Epithelial cell of esophagus (primary cell): ENCODE measurements at regions not wholly inside any gene's neighbourhood (a gene's known extent, or its start where the extent isn't known, plus 50 kb on each side); places are given as distances from the start of the nearest gene placed in this dataset.

Experiments used
- DNase-seq: peaks from one replicate; pipeline ENCODE4 v3.0.0; 2010; ENCODE audit warnings: low read depth
- H3K4me3 ChIP-seq: 2 replicates; pipeline ENCODE4 v1.5.1; 2011; ENCODE audit warnings: mild to moderate bottlenecking, low read length, control low read depth
- TF ChIP-seq, protein P1 (sequence below): IDR thresholded peaks from 2 replicates; pipeline ENCODE4 v1.5.1; 2011; ENCODE audit warnings: low read depth, mild to moderate bottlenecking, low read length, control low read depth, inconsistent platforms; ENCODE audit not compliant: insufficient read depth; ENCODE audit errors: missing control alignments

DNA sequence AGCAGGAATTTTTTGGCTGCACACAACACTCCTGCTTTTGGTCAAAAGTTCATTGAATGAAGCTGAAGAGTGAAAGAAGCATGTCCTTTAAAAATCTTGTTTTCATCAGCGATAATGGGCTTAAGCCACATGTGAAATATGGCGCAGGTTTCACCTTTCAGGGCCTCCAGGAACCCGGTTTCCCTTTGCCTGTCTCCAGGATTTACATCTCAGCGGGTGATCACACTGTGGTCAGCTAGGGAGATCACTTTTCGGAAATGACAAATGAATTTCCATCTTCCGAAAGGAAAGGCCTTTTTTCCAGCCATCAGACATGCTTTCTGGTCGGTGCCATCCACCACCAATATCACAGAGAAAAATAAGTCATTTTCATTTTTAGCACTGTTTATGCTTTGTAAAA lies 727.1 kb upstream of the TBX3 start:
- H3K4me3 ChIP-seq, result no peak overlapping the region
- DNase-seq, result no peak
- TF ChIP-seq, protein P1, sequence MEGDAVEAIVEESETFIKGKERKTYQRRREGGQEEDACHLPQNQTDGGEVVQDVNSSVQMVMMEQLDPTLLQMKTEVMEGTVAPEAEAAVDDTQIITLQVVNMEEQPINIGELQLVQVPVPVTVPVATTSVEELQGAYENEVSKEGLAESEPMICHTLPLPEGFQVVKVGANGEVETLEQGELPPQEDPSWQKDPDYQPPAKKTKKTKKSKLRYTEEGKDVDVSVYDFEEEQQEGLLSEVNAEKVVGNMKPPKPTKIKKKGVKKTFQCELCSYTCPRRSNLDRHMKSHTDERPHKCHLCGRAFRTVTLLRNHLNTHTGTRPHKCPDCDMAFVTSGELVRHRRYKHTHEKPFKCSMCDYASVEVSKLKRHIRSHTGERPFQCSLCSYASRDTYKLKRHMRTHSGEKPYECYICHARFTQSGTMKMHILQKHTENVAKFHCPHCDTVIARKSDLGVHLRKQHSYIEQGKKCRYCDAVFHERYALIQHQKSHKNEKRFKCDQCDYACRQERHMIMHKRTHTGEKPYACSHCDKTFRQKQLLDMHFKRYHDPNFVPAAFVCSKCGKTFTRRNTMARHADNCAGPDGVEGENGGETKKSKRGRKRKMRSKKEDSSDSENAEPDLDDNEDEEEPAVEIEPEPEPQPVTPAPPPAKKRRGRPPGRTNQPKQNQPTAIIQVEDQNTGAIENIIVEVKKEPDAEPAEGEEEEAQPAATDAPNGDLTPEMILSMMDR, result no peak

GRCh38 chr12:115408642-115409041 lies 724.7 kb upstream of the TBX3 start:
- TF ChIP-seq, protein P1, result no peak
- H3K4me3 ChIP-seq, result no peak overlapping the region
- no peak for DNase-seq

DNA sequence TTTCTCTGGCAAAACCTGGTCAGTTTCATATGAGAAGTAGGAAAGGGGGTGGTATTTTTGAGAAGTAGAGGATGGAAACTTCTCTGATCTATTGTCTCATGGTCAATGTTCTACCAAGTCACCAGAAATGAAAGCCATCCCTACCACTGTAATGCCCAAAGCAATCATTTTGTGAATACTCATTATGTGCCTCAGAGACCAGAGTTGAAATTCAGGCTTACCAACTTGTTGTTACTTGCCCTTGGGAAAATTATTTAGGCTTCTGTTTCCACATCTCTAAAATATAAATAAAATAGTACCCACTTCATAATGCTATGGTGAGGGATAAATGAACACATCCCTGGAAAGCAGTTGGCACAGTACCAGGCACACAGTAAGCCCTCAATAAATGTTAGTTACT lies 723.7 kb upstream of the TBX3 start:
- DNase-seq, result peak; percentile 76
- H3K4me3 ChIP-seq, result no peak overlapping the region
- TF ChIP-seq, protein P1, result no peak

DNA sequence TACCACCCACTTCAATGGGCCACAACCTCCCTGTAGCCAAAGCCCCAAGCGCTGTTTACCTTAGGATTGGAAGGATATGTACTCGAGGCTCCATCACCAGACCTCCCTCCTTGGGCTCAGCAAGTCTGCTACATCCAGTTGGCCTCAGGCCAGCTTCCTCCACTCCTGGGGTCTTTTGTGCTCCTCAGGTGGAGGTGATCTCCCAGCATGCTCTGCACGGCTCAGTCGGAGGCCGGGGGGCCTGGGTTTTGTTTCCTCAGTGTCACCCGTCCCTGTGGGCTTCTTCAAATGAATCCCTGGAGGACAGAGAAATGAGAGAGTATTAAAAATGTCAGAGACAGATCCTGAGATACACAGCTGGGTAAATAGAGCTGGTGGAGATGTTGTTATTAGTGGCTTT lies 723.1 kb upstream of the TBX3 start:
- no peak for DNase-seq
- H3K4me3 ChIP-seq, result no peak overlapping the region
- TF ChIP-seq, protein P1, result no peak

DNA sequence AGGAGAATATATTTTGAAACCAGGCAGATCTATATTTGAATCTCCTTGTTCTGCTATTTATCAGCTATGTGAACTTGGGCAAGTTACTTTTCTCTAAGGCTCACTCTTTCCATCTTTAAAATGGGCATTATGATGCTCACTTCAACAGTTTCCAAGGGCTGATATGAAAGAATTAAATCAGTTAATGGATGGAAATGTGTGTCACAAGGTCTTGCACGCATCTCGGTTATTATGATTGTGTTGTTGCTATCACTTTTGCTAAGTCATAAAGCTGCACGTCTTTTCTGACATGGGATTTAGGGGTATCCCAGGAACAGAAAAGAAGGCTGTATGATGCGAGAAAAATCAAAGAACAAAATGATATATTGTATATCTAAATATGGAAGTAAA lies 721.5 kb upstream of the TBX3 start:
- no peak overlapping the region for H3K4me3 ChIP-seq
- TF ChIP-seq, protein P1, result no peak
- DNase-seq, result no peak

DNA sequence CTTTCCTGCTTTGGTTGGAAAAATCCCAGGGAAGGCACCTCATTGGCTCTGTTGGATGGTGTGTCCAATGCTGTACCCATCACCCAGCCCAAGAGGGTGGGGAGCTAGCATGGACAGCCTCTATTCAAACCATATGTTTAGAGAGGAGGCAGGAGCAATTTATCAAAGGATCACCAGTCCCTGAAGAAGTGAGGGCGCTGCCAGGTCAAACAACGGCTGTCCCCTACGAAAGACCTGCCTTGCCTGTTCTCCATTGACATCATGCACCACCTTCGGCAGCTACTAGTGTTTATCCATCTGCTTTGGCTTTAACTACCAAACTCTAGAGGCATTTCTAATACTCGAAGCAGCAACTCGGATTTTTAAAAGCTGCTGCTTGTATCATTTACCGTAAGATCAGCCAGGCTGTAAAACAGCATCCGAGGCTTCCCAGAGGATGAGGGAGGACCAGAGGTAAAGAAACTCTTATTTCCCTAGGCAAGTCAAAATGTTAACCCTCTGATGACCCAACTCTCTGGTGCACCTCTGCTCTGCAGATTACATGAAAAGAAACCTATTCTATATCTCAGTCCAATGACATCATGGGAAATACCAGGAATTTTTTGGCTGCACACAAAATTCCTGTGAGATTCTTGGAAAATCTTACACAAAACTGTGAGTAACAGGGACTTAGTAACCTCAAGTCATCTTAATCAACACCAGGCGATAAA lies 720.9 kb upstream of the TBX3 start:
- TF ChIP-seq, protein P1, result no peak
- H3K4me3 ChIP-seq, result no peak overlapping the region
- DNase-seq, result peak; percentile 54

DNA sequence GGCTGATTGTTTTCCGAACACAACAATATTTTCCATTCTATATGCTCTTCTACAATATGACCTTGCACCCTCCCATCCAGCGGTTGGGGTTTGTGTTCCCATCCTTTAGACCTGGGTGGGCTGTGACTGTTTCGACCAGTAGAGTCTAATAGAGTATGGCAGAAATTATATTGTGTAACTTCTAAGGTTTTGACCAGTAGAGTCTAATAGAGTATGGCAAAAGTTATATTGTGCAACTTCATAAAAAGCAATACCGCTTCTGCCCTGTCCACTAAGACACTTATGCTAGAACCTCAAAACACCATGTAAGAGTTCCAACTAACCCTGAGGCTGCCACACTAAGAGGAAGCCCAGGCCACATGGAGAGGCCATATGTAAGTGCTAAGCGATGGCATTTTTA lies 719.7 kb upstream of the TBX3 start:
- H3K4me3 ChIP-seq, result no peak overlapping the region
- DNase-seq, result no peak
- TF ChIP-seq, protein P1, result no peak
